ENCODE measurements at regions not wholly inside any gene's neighbourhood (a gene's known extent, or its start where the extent isn't known, plus 50 kb on each side); places are given as distances from the start of the nearest gene placed in this dataset.

DNA sequence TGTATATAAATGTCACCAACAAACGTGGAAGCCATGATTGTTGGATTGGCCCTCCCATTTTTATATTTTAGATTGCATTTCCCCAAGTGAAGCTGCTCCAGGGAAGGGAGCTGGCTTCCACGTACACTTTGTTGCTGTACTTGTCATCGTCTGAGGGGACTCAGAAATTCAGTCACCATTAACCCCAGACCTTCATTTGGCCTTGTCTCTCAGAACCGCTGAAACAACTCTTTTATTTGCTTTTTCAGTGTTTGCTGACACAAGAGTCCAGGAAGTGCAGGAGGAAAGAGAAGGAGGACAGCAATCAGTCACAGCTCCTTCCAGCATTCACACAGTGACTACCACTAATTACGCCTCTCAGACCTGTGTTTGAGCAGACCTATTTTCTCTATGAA is 276.5 kb downstream of the TBL1XR1 start:
- Histone ChIP-seq H3K27me3 (replicated peaks; ENCODE audit: insufficient read depth) (no peaks in the 10 kb centered on the region), H3K9me2 (ENCODE audit: insufficient read depth) (no peaks in the 10 kb centered on the region), H3K4me3 (no peak overlapping the region), H3K36me3 (ENCODE audit: low read depth) (no peaks in the 10 kb centered on the region), H2AFZ (no peak overlapping the region), H3K4me1 (ENCODE audit: insufficient read depth) (no peaks in the 10 kb centered on the region), H4K20me1 (ENCODE audit: insufficient read depth) (no peaks in the 10 kb centered on the region), H3K79me2 (ENCODE audit: insufficient read depth) (no peaks in the 10 kb centered on the region), H3K27ac (no peak overlapping the region), H3K9ac (no peak overlapping the region), H3K9me3 (ENCODE audit: low read depth) (no peaks in the 10 kb centered on the region), H3K4me2 (ENCODE audit: unreplicated experiment) (no peak overlapping the region), H3F3A (ENCODE audit: insufficient read depth) (no peaks in the 10 kb centered on the region)
- no peak for DNase-seq
- WGBS, 2 experiments (ENCODE audit: low coverage in 1 of 2, low lambda C conversion rate in 2 of 2, missing lambda C conversion rate in 2 of 2): 63 to 71% methylated on average over 5 of the region's 5 CpGs
- in situ Hi-C loops (cut with MboI): no loop called here
- TF ChIP-seq EZH2 (IDR thresholded peaks at IDR 0.05; ENCODE audit: insufficient read depth, poor library complexity, severe bottlenecking) (no peak), EZH2phosphoT487 (IDR thresholded peaks at IDR 0.05; ENCODE audit: insufficient read depth, low read depth) (no peak)

DNA sequence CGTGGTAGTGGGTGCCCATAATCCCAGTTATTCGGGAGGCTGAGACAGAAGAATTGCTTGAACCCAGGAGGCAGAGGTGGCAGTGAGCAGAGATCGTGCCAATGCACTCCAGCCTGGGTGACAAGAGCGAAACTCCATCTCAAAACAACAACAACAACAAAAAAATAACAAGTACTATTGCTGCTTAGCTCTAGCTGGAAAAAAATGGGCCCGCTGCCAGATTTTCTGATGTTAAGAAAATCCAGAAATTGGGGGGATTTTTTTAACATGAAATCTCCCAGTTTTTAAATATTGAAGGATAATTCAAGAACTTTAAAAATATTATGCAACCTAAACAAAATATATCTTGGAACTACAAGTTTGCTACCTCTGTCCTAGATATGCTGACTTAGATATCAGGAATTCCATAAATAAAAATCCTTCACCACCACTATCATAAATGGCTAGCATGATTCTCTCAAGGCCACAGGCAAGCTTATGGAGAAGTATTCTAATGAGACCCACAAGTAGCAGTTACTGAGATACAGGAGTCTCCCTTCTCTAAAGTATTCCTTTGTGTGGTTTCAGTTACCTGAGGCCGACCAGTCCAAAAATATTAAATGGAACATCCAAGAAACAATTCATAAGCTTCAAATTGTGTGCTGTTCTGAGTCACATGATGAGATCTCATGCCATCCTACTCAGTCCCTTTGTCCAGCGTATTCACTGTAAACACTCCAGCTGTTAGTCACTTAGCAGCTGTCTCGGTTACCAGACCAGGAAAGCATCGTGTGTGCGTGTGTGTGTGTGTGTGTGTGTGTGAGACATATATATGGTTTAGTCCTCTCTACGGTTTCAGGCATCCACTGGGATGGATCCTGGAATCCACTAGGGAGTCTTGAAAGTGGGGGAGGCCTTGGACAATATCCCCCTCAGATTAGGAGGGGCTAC is 277.2 kb downstream of the TBL1XR1 start:
- peak; percentile 46 for DNase-seq
- H3K4me3 ChIP-seq: no peak overlapping the region
- H3K4me1 ChIP-seq (ENCODE audit: insufficient read depth): no peaks in the 10 kb centered on the region
- H3K79me2 ChIP-seq (ENCODE audit: insufficient read depth): no peaks in the 10 kb centered on the region
- H3K9ac ChIP-seq: no peak overlapping the region
- H2AFZ ChIP-seq: no peak overlapping the region
- 58% methylated on average over 11 of the region's 11 CpGs for WGBS, 2 experiments (ENCODE audit: low coverage in 1 of 2, low lambda C conversion rate in 2 of 2, missing lambda C conversion rate in 2 of 2)
- H3K27me3 ChIP-seq (replicated peaks; ENCODE audit: insufficient read depth): no peaks in the 10 kb centered on the region
- no peak overlapping the region for H3K27ac ChIP-seq
- TF ChIP-seq EZH2 (IDR thresholded peaks at IDR 0.05; ENCODE audit: insufficient read depth, poor library complexity, severe bottlenecking): no peak
- no peak for TF ChIP-seq EZH2phosphoT487 (IDR thresholded peaks at IDR 0.05; ENCODE audit: insufficient read depth, low read depth)
- H3F3A ChIP-seq (ENCODE audit: insufficient read depth): no peaks in the 10 kb centered on the region
- H3K36me3 ChIP-seq (ENCODE audit: low read depth): no peaks in the 10 kb centered on the region
- in situ Hi-C loops (cut with MboI): no loop called here
- no peak overlapping the region for H3K4me2 ChIP-seq (ENCODE audit: unreplicated experiment)
- no peaks in the 10 kb centered on the region for H3K9me2 ChIP-seq (ENCODE audit: insufficient read depth)
- H4K20me1 ChIP-seq (ENCODE audit: insufficient read depth): no peaks in the 10 kb centered on the region
- H3K9me3 ChIP-seq (ENCODE audit: low read depth): no peaks in the 10 kb centered on the region

DNA sequence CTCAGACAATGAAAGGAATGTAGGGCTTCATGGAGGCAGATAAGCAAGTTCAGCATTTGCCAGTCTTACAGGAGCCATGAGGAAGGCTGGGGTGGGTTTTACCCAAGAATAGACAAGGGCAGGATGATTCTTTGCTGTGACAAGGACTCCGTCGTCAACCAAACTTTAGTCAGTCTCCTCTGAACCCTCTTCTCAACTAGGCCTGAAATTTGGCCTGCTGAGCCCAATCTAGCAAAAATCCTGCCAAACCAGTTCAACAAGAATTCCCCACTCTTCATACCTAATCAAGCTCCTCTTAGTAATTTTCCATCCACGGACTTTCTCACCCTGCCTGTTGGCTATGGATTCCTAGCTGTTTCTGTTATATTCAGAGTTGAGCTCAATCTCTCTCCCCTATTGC is 280.5 kb downstream of the TBL1XR1 start:
- no peaks in the 10 kb centered on the region for H3K36me3 ChIP-seq (ENCODE audit: low read depth)
- no peak overlapping the region for H3K4me2 ChIP-seq (ENCODE audit: unreplicated experiment)
- no peaks in the 10 kb centered on the region for H3K79me2 ChIP-seq (ENCODE audit: insufficient read depth)
- no peak overlapping the region for H3K27ac ChIP-seq
- no peak overlapping the region for H3K4me3 ChIP-seq
- WGBS, 2 experiments (ENCODE audit: low coverage in 1 of 2, low lambda C conversion rate in 2 of 2, missing lambda C conversion rate in 2 of 2): 67 to 70% methylated on average over 3 of the region's 3 CpGs
- in situ Hi-C loops (cut with MboI): no loop called here
- no peak overlapping the region for H3K9ac ChIP-seq
- H3K9me2 ChIP-seq (ENCODE audit: insufficient read depth): no peaks in the 10 kb centered on the region
- no peak overlapping the region for H2AFZ ChIP-seq
- H3K4me1 ChIP-seq (ENCODE audit: insufficient read depth): no peaks in the 10 kb centered on the region
- no peak for TF ChIP-seq EZH2phosphoT487 (IDR thresholded peaks at IDR 0.05; ENCODE audit: insufficient read depth, low read depth)
- TF ChIP-seq EZH2 (IDR thresholded peaks at IDR 0.05; ENCODE audit: insufficient read depth, poor library complexity, severe bottlenecking): no peak
- no peaks in the 10 kb centered on the region for H4K20me1 ChIP-seq (ENCODE audit: insufficient read depth)
- H3F3A ChIP-seq (ENCODE audit: insufficient read depth): no peaks in the 10 kb centered on the region
- no peak for DNase-seq
- no peaks in the 10 kb centered on the region for H3K9me3 ChIP-seq (ENCODE audit: low read depth)
- H3K27me3 ChIP-seq (replicated peaks; ENCODE audit: insufficient read depth): no peaks in the 10 kb centered on the region

- no peak overlapping the region for H3K4me2 ChIP-seq (ENCODE audit: unreplicated experiment)
- no peaks in the 10 kb centered on the region for H3F3A ChIP-seq (ENCODE audit: insufficient read depth)
- 69 to 85% methylated on average over 1 of the region's 1 CpG for WGBS, 2 experiments (ENCODE audit: low coverage in 1 of 2, low lambda C conversion rate in 2 of 2, missing lambda C conversion rate in 2 of 2)
- no peaks in the 10 kb centered on the region for H3K9me3 ChIP-seq (ENCODE audit: low read depth)
- H3K4me1 ChIP-seq (ENCODE audit: insufficient read depth): no peaks in the 10 kb centered on the region
- 0 out of 2 replicates have a peak, but pooled peaks cover 5% of the 10 kb centered on the region for H3K27me3 ChIP-seq (replicated peaks; ENCODE audit: insufficient read depth)
- no peaks in the 10 kb centered on the region for H4K20me1 ChIP-seq (ENCODE audit: insufficient read depth)
- H2AFZ ChIP-seq: no peak overlapping the region
- DNase-seq: no peak
- H3K9me2 ChIP-seq (ENCODE audit: insufficient read depth): no peaks in the 10 kb centered on the region
- H3K36me3 ChIP-seq (ENCODE audit: low read depth): no peaks in the 10 kb centered on the region
- H3K4me3 ChIP-seq: no peak overlapping the region
- TF ChIP-seq EZH2phosphoT487 (IDR thresholded peaks at IDR 0.05; ENCODE audit: insufficient read depth, low read depth) (no peak), EZH2 (IDR thresholded peaks at IDR 0.05; ENCODE audit: insufficient read depth, poor library complexity, severe bottlenecking) (no peak)
- H3K27ac ChIP-seq: no peak overlapping the region
- no peaks in the 10 kb centered on the region for H3K79me2 ChIP-seq (ENCODE audit: insufficient read depth)
- H3K9ac ChIP-seq: no peak overlapping the region
- in situ Hi-C loops (cut with MboI): no loop called here
Measured at GRCh38 chr3:176914764-176915163, 282.5 kb downstream of the TBL1XR1 start.
